OCI-LY7 (cell line): ENCODE measurements at regions not wholly inside any gene's neighbourhood (a gene's known extent, or its start where the extent isn't known, plus 50 kb on each side); places are given as distances from the start of the nearest gene placed in this dataset.

Experiments
- BruUV-seq: library from RNA; stranded (reverse); fragments of 400-500 nt; replicated peaks from 2 replicates; lab custom pipeline; 2021; lab: Mats Ljungman, UMichigan
- CTCF ChIA-PET: fragments of 300-600 bp; sonication (Branson Sonifier 250); formaldehyde crosslinking; loops from one replicate; lab custom pipeline; 2022; ENCODE audit warnings: antibody characterized with exemption; ENCODE audit not compliant: unreplicated experiment; lab: Charles Lee
- POLR2A ChIA-PET: fragments of 300-600 bp; sonication (Branson Sonifier 250); formaldehyde crosslinking; loops from one replicate; lab custom pipeline; 2022; ENCODE audit warnings: antibody characterized with exemption; lab: Charles Lee
- DNase-seq: peaks from one replicate; pipeline ENCODE4 v3.0.0-alpha.2; 2015; ENCODE audit warnings: low spot score
- H2AFZ ChIP-seq: fragments of 200-600 bp; sonication (generic), shearing (Covaris generic); 2 replicates; pipeline ENCODE4 v1.6.1; 2014; ENCODE audit warnings: mild to moderate bottlenecking, antibody characterized with exemption, low read length, moderate library complexity
- H3K27ac ChIP-seq: fragments of 200-600 bp; sonication (generic); 2 replicates; pipeline ENCODE4 v1.5.1; 2014; ENCODE audit warnings: mixed run types, low read depth, mild to moderate bottlenecking, moderate library complexity, low read length, inconsistent platforms; ENCODE audit not compliant: poor library complexity, severe bottlenecking
- H3K36me3 ChIP-seq: fragments of 200-600 bp; sonication (generic); 2 replicates; pipeline ENCODE4 v1.6.1; 2014; ENCODE audit warnings: mild to moderate bottlenecking, antibody characterized with exemption, low read length, moderate library complexity, mixed read lengths; ENCODE audit not compliant: insufficient read depth
- H3K4me1 ChIP-seq: fragments of 200-600 bp; sonication (generic); 2 replicates; pipeline ENCODE4 v1.5.1; 2014; ENCODE audit warnings: mild to moderate bottlenecking, low read length; ENCODE audit not compliant: insufficient read depth, poor library complexity, severe bottlenecking
- H3K4me2 ChIP-seq: fragments of 200-600 bp; sonication (generic); 2 replicates; pipeline ENCODE4 v1.6.1; 2014; ENCODE audit warnings: mild to moderate bottlenecking, low read length
- H3K4me3 ChIP-seq: fragments of 200-600 bp; sonication (generic); 2 replicates; pipeline ENCODE4 v1.5.1; 2014; ENCODE audit warnings: mild to moderate bottlenecking, low read depth, low read length; ENCODE audit not compliant: poor library complexity, severe bottlenecking
- H3K79me2 ChIP-seq: fragments of 200-600 bp; sonication (generic); 2 replicates; pipeline ENCODE4 v1.6.1; 2016; ENCODE audit warnings: low read depth, mild to moderate bottlenecking, low read length, moderate library complexity, mixed read lengths; ENCODE audit not compliant: insufficient read depth
- H3K9me2 ChIP-seq: fragments of 200-600 bp; sonication (generic); 2 replicates; pipeline ENCODE4 v1.6.1; 2016; ENCODE audit warnings: mild to moderate bottlenecking, low read length, mixed read lengths; ENCODE audit not compliant: insufficient read depth
- H3K9me3 ChIP-seq: fragments of 200-600 bp; sonication (generic); 2 replicates; pipeline ENCODE4 v1.6.1; 2014; ENCODE audit warnings: mild to moderate bottlenecking, mixed run types, low read length, mixed read lengths
- H4K20me1 ChIP-seq: fragments of 200-600 bp; sonication (generic); 2 replicates; pipeline ENCODE4 v1.6.1; 2014; ENCODE audit warnings: mild to moderate bottlenecking, antibody characterized with exemption, low read length, moderate library complexity, mixed read lengths; ENCODE audit not compliant: insufficient read depth
- EZH2phosphoT487 ChIP-seq: fragments of 200-600 bp; sonication (generic); IDR thresholded peaks from 2 replicates; pipeline ENCODE4 v1.6.1; 2018; ENCODE audit warnings: low read depth, borderline replicate concordance, mild to moderate bottlenecking, mixed run types, antibody characterized with exemption, low read length, moderate library complexity, mixed read lengths
- intact Hi-C: fragments of 100-400 bp; cut with micrococcal nuclease; formaldehyde crosslinking; loops from one replicate; pipeline ENCODE4 v1.10.0; 2022; ENCODE audit not compliant: unreplicated experiment
- TF ChIP-seq, protein P1 (sequence below): fragments of 200-600 bp; sonication (generic); conservative IDR thresholded peaks from 2 replicates; pipeline ENCODE4 v1.5.1; 2014; ENCODE audit warnings: mild to moderate bottlenecking, antibody characterized with exemption, low read length, moderate library complexity, mixed read lengths

DNA sequence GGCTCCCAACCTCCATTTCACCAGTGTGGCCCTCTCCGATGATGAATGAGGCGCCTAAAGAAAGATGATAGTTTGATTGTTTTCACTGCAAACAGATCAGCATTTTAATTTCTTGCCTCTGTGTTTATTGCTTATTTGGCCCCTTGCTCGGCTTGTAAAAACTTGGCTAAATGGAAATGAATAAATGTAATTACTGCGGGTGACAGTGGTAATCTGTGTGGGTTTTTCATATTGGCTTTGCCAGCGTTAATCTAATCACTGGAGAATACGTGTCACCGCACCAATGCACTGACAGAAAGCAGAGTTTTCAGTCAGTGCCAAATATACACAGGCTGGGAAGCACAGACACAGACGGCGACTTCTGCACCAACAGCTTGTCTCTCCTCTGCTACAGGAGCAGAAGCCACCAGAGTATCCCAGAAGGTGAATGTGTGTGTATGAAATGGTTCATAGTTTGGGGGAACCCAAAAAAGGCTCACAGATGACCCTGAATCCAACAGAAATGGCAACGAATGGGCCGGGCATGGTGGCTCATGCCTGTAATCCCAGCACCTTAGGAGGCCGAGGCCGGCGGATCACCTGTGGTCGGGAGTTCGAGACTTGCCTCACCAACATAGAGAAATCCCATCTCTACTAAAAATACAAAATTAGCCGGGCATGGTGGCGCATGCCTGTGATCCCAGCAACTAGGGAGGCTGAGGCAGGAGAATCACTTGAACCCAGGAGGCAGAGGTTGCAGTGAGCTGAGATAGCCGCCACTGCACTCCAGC, 534.0 kb downstream of the PKHD1 start:
- no peak overlapping the region for H2AFZ ChIP-seq
- H3K9me3 ChIP-seq, result no peaks in the 10 kb centered on the region
- intact Hi-C loops, result no loop called here
- ChIA-PET CTCF (no interaction called here), POLR2A (interaction anchor here (0.5 kb wide), 1 partner anchor 126 kb away, joined by 3 read pairs; no protein-coding TSS in a partner anchor)
- no peak overlapping the region for H3K4me2 ChIP-seq
- H3K4me1 ChIP-seq, result no peaks in the 10 kb centered on the region
- no peaks in the 10 kb centered on the region for H4K20me1 ChIP-seq
- no peak for TF ChIP-seq EZH2phosphoT487
- TF ChIP-seq, protein P1, sequence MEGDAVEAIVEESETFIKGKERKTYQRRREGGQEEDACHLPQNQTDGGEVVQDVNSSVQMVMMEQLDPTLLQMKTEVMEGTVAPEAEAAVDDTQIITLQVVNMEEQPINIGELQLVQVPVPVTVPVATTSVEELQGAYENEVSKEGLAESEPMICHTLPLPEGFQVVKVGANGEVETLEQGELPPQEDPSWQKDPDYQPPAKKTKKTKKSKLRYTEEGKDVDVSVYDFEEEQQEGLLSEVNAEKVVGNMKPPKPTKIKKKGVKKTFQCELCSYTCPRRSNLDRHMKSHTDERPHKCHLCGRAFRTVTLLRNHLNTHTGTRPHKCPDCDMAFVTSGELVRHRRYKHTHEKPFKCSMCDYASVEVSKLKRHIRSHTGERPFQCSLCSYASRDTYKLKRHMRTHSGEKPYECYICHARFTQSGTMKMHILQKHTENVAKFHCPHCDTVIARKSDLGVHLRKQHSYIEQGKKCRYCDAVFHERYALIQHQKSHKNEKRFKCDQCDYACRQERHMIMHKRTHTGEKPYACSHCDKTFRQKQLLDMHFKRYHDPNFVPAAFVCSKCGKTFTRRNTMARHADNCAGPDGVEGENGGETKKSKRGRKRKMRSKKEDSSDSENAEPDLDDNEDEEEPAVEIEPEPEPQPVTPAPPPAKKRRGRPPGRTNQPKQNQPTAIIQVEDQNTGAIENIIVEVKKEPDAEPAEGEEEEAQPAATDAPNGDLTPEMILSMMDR, result no peak
- no peaks in the 10 kb centered on the region for H3K9me2 ChIP-seq
- no peak overlapping the region for H3K4me3 ChIP-seq
- no peak overlapping the region for H3K27ac ChIP-seq
- BruUV-seq, result no TSS peak
- no peaks in the 10 kb centered on the region for H3K36me3 ChIP-seq
- H3K79me2 ChIP-seq, result no peaks in the 10 kb centered on the region
- DNase-seq, result no peak

DNA sequence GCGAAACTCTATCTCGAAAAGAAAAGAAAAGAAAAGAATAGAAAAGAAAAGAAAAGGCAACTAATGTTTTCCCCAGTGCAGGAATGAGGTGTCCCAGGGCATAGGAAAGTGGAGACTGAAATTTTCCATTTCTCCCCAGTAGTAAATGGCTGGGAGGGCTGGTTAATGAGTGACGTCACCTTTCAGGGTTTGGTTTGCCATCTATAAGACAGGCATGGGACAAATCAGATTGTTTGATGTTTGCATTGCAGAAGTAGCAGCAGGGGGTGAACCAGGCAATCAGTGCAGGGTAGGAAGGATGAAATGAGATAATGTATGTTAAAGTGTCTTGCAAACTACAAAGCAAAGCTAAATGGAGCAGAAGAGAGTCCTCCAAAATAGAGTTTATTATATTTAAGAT, 533.4 kb downstream of the PKHD1 start:
- no peak overlapping the region for H2AFZ ChIP-seq
- no peaks in the 10 kb centered on the region for H3K4me1 ChIP-seq
- intact Hi-C loops, result no loop called here
- H3K4me3 ChIP-seq, result no peak overlapping the region
- no peaks in the 10 kb centered on the region for H3K79me2 ChIP-seq
- DNase-seq, result no peak
- TF ChIP-seq EZH2phosphoT487, result no peak
- TF ChIP-seq, protein P1, result no peak
- ChIA-PET POLR2A (no interaction called here), CTCF (no interaction called here)
- no peaks in the 10 kb centered on the region for H3K9me2 ChIP-seq
- no TSS peak for BruUV-seq
- no peaks in the 10 kb centered on the region for H3K9me3 ChIP-seq
- no peaks in the 10 kb centered on the region for H4K20me1 ChIP-seq
- no peaks in the 10 kb centered on the region for H3K36me3 ChIP-seq
- H3K27ac ChIP-seq, result no peak overlapping the region
- no peak overlapping the region for H3K4me2 ChIP-seq

DNA sequence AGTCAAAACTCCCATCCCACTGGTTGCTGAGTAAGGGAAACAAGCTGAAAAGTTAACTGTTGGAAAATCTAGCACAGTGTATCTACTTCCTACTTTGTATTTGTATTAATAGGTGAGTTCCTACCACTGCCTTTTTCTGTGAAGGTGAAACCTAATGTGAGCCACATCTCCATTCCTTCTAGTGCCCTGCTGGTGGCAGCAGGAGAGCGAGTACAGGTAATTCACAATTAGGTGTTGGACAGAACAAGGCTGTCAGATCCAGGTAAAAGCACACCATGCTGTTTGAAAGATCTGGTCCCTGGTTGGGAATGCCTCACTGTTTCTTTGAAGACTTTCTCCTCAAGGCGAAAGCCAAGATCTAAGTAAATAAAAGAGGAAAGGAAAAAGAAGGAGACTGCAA, 528.4 kb downstream of the PKHD1 start:
- H3K4me1 ChIP-seq, result no peaks in the 10 kb centered on the region
- no peak overlapping the region for H2AFZ ChIP-seq
- no peak for TF ChIP-seq EZH2phosphoT487
- TF ChIP-seq, protein P1, result peak; percentile 33
- H3K9me2 ChIP-seq, result no peaks in the 10 kb centered on the region
- BruUV-seq, result no TSS peak
- H3K4me3 ChIP-seq, result no peak overlapping the region
- H3K4me2 ChIP-seq, result no peak overlapping the region
- H3K27ac ChIP-seq, result no peak overlapping the region
- CTCF ChIA-PET, result no interaction called here
- no peaks in the 10 kb centered on the region for H3K9me3 ChIP-seq
- POLR2A ChIA-PET, result no interaction called here
- no peaks in the 10 kb centered on the region for H3K79me2 ChIP-seq
- H3K36me3 ChIP-seq, result no peaks in the 10 kb centered on the region
- DNase-seq, result no peak
- H4K20me1 ChIP-seq, result no peaks in the 10 kb centered on the region
- intact Hi-C loops, result no loop called here
